H9 (cell line): ENCODE measurements at regions not wholly inside any gene's neighbourhood (a gene's known extent, or its start where the extent isn't known, plus 50 kb on each side); places are given as distances from the start of the nearest gene placed in this dataset.

ENCODE experiments used
- DNase-seq: peaks from one replicate; pipeline ENCODE4 v3.0.0-alpha.2; 2017
- H2AFZ ChIP-seq: one replicate; pipeline ENCODE4 v1.6.1; 2013; ENCODE audit warnings: mild to moderate bottlenecking, low read length, control low read depth, moderate library complexity
- H2AK5ac ChIP-seq: 2 replicates; pipeline ENCODE4 v1.6.1; 2013; ENCODE audit warnings: low read length, control low read depth, mixed read lengths; ENCODE audit not compliant: insufficient read length
- H2BK120ac ChIP-seq: one replicate; pipeline ENCODE4 v1.6.1; 2013; ENCODE audit warnings: low read depth, mild to moderate bottlenecking, low read length, control low read depth, inconsistent platforms; ENCODE audit not compliant: poor library complexity, severe bottlenecking
- H2BK12ac ChIP-seq: 2 replicates; pipeline ENCODE4 v1.6.1; 2013; ENCODE audit warnings: low read length, control low read depth, mixed read lengths, low read depth; ENCODE audit not compliant: insufficient read length
- H2BK15ac ChIP-seq: 2 replicates; pipeline ENCODE4 v1.6.1; 2013; ENCODE audit warnings: low read depth, low read length, control low read depth
- H2BK20ac ChIP-seq: one replicate; pipeline ENCODE4 v1.6.1; 2013; ENCODE audit warnings: low read depth, mild to moderate bottlenecking, low read length, control low read depth, inconsistent platforms; ENCODE audit not compliant: poor library complexity, severe bottlenecking
- H2BK5ac ChIP-seq: 2 replicates; pipeline ENCODE4 v1.6.1; 2013; ENCODE audit warnings: low read length, control low read depth, mixed read lengths; ENCODE audit not compliant: insufficient read length
- H3K14ac ChIP-seq: 2 replicates; pipeline ENCODE4 v1.6.1; 2013; ENCODE audit warnings: low read length, control low read depth; ENCODE audit not compliant: insufficient read depth
- H3K18ac ChIP-seq: 2 replicates; pipeline ENCODE4 v1.6.1; 2013; ENCODE audit warnings: low read depth, mild to moderate bottlenecking, mixed read lengths, low read length, control low read depth; ENCODE audit not compliant: insufficient read length
- H3K23ac ChIP-seq: 2 replicates; pipeline ENCODE4 v1.6.1; 2013; ENCODE audit warnings: low read length, control low read depth, mixed read lengths, low read depth; ENCODE audit not compliant: insufficient read length
- H3K23me2 ChIP-seq: 2 replicates; pipeline ENCODE4 v1.6.1; 2013; ENCODE audit warnings: low read depth, mild to moderate bottlenecking, mixed read lengths, low read length, control low read depth; ENCODE audit not compliant: insufficient read length, poor library complexity, severe bottlenecking
- H3K27ac ChIP-seq: 2 replicates; pipeline ENCODE4 v1.5.1; 2013; ENCODE audit warnings: low read length, control low read depth, mixed read lengths, low read depth; ENCODE audit not compliant: insufficient read length
- H3K27me3 ChIP-seq: 2 replicates; pipeline ENCODE4 v1.6.1; 2013; ENCODE audit warnings: low read length, control low read depth, inconsistent platforms; ENCODE audit not compliant: insufficient read depth
- H3K4ac ChIP-seq: 2 replicates; pipeline ENCODE4 v1.6.1; 2013; ENCODE audit warnings: low read depth, mild to moderate bottlenecking, control low read depth, inconsistent platforms, low read length, moderate library complexity
- H3K4me1 ChIP-seq: 2 replicates; pipeline ENCODE4 v1.6.1; 2013; ENCODE audit warnings: low read length, control low read depth, inconsistent platforms; ENCODE audit not compliant: insufficient read depth
- H3K4me2 ChIP-seq: 2 replicates; pipeline ENCODE4 v1.6.1; 2013; ENCODE audit warnings: low read length, control low read depth, mixed read lengths; ENCODE audit not compliant: insufficient read length, insufficient read depth
- H3K56ac ChIP-seq: 2 replicates; pipeline ENCODE4 v1.6.1; 2013; ENCODE audit warnings: low read depth, mild to moderate bottlenecking, mixed read lengths, low read length, control low read depth; ENCODE audit not compliant: insufficient read length
- H3K79me1 ChIP-seq: 2 replicates; pipeline ENCODE4 v1.6.1; 2013; ENCODE audit warnings: low read depth, mild to moderate bottlenecking, moderate library complexity, low read length, control low read depth, inconsistent platforms; ENCODE audit not compliant: insufficient read depth, poor library complexity, severe bottlenecking
- H3K79me2 ChIP-seq: 2 replicates; pipeline ENCODE4 v1.6.1; 2013; ENCODE audit warnings: low read length, control low read depth, inconsistent platforms; ENCODE audit not compliant: insufficient read depth
- H3K9ac ChIP-seq: 2 replicates; pipeline ENCODE4 v1.6.1; 2013; ENCODE audit warnings: low read length, control low read depth, mixed read lengths; ENCODE audit not compliant: insufficient read length; ENCODE audit errors: extremely low read depth
- H3K9me3 ChIP-seq: one replicate; pipeline ENCODE4 v1.6.1; 2013; ENCODE audit warnings: low read depth, low read length, inconsistent platforms; ENCODE audit not compliant: control insufficient read depth
- H3T11ph ChIP-seq: one replicate; pipeline ENCODE4 v1.6.1; 2013; ENCODE audit warnings: mild to moderate bottlenecking, low read length, control low read depth, inconsistent platforms
- H4K20me1 ChIP-seq: one replicate; pipeline ENCODE4 v1.6.1; 2013; ENCODE audit not compliant: control insufficient read depth, insufficient read length, insufficient read depth
- H4K5ac ChIP-seq: 2 replicates; pipeline ENCODE4 v1.6.1; 2013; ENCODE audit warnings: low read depth, mild to moderate bottlenecking, mixed read lengths, low read length, control low read depth; ENCODE audit not compliant: insufficient read length
- H4K8ac ChIP-seq: replicated peaks from 2 replicates; pipeline ENCODE4 v1.6.1; 2013; ENCODE audit warnings: low read length, control low read depth, mixed read lengths, low read depth; ENCODE audit not compliant: insufficient read length
- H4K91ac ChIP-seq: 2 replicates; pipeline ENCODE4 v1.6.1; 2013; ENCODE audit warnings: low read depth, mild to moderate bottlenecking, moderate library complexity, mixed read lengths, low read length, control low read depth; ENCODE audit not compliant: insufficient read length
- H3K27ac Mint-ChIP-seq, 3 experiments: 2 replicates in 2 of 3; 3 replicates in 1 of 3; pipeline ENCODE4 v1.8.0; 2020 to 2021; ENCODE audit warnings: mixed read lengths in 3 of 3, mild to moderate bottlenecking in 1 of 3, moderate library complexity in 1 of 3
- H3K27me3 Mint-ChIP-seq: 2 replicates; pipeline ENCODE4 v1.8.0; 2021; ENCODE audit warnings: low read depth, mild to moderate bottlenecking, moderate library complexity, mixed read lengths
- H3K36me3 Mint-ChIP-seq, 3 experiments: 2 replicates in 2 of 3; 3 replicates in 1 of 3; pipeline ENCODE4 v1.8.0; 2020 to 2021; ENCODE audit warnings: low read depth in 3 of 3, mixed read lengths in 3 of 3; ENCODE audit not compliant: insufficient read depth in 1 of 3
- H3K4me1 Mint-ChIP-seq, 2 experiments: 2 replicates each; pipeline ENCODE4 v1.8.0; 2020; ENCODE audit warnings: mixed read lengths in 2 of 2
- H3K4me3 Mint-ChIP-seq, 2 experiments: 2 replicates in 1 of 2; 3 replicates in 1 of 2; pipeline ENCODE4 v1.8.0; 2020 to 2021; ENCODE audit warnings: mild to moderate bottlenecking in 2 of 2, mixed read lengths in 2 of 2, moderate library complexity in 1 of 2
- H3K9me3 Mint-ChIP-seq, 2 experiments: 2 replicates in 1 of 2; 3 replicates in 1 of 2; pipeline ENCODE4 v1.8.0; 2020; ENCODE audit warnings: mild to moderate bottlenecking in 2 of 2, mixed read lengths in 2 of 2, moderate library complexity in 1 of 2
- TF ChIP-seq, protein P1 (sequence below): fragments of 200-600 bp; sonication (generic); conservative IDR thresholded peaks from 3 replicates; pipeline ENCODE4 v1.8.0; 2021; ENCODE audit warnings: antibody characterized with exemption, mild to moderate bottlenecking

DNA sequence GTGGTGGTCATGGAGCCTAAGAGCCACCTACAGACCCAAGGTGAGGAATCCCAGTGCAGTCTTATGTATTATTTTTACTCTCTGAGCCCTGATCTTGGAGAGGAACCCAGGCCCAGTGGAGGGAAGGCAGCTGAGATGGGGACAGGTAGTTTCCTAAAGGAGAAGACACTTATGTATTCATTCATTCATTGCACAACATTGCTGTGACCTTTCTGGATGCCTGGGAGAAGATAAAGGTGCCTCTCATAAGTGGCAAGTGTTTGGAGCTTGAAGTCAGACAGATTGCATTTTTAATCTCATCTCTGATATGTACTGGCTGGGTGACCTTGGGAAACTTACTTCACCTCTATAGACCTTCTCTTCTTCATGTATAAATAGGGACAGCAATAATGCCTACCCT, 111.1 kb downstream of the CEBPB start:
- no peak overlapping the region for H2AK5ac ChIP-seq
- Mint-ChIP-seq H3K36me3 (no peaks in the 10 kb centered on the region), H3K4me3 (no peak overlapping the region), H3K9me3 (no peaks in the 10 kb centered on the region), H3K27me3 (peaks cover 2% of the 10 kb centered on the region; the same call in 1 of the 2 replicates), H3K27ac (no peak overlapping the region), H3K4me1 (peaks cover 17 to 18% of the 10 kb centered on the region in 2 experiments)
- no peak overlapping the region for H3K23ac ChIP-seq
- no peak overlapping the region for H2BK20ac ChIP-seq
- no peak for DNase-seq
- no peak overlapping the region for H3K4ac ChIP-seq
- no peak overlapping the region for H2BK12ac ChIP-seq
- no peaks in the 10 kb centered on the region for H3K79me2 ChIP-seq
- H2BK5ac ChIP-seq: no peak overlapping the region
- no peak overlapping the region for H4K91ac ChIP-seq
- no peak overlapping the region for H3K9ac ChIP-seq
- H4K20me1 ChIP-seq: no peaks in the 10 kb centered on the region
- H3K27me3 ChIP-seq: no peaks in the 10 kb centered on the region
- no peak overlapping the region for H3K56ac ChIP-seq
- H3K27ac ChIP-seq: no peak overlapping the region
- H2BK120ac ChIP-seq: no peak overlapping the region
- H3K79me1 ChIP-seq: no peaks in the 10 kb centered on the region
- no peaks in the 10 kb centered on the region for H3K23me2 ChIP-seq
- no peak overlapping the region for H2BK15ac ChIP-seq
- H3K4me1 ChIP-seq: peaks cover 5% of the 10 kb centered on the region
- TF ChIP-seq, protein P1, sequence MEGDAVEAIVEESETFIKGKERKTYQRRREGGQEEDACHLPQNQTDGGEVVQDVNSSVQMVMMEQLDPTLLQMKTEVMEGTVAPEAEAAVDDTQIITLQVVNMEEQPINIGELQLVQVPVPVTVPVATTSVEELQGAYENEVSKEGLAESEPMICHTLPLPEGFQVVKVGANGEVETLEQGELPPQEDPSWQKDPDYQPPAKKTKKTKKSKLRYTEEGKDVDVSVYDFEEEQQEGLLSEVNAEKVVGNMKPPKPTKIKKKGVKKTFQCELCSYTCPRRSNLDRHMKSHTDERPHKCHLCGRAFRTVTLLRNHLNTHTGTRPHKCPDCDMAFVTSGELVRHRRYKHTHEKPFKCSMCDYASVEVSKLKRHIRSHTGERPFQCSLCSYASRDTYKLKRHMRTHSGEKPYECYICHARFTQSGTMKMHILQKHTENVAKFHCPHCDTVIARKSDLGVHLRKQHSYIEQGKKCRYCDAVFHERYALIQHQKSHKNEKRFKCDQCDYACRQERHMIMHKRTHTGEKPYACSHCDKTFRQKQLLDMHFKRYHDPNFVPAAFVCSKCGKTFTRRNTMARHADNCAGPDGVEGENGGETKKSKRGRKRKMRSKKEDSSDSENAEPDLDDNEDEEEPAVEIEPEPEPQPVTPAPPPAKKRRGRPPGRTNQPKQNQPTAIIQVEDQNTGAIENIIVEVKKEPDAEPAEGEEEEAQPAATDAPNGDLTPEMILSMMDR: no peak
- H3K18ac ChIP-seq: no peak overlapping the region
- H4K5ac ChIP-seq: no peak overlapping the region
- no peak overlapping the region for H2AFZ ChIP-seq
- H3K4me2 ChIP-seq: no peak overlapping the region
- H3K14ac ChIP-seq: no peak overlapping the region
- H3K9me3 ChIP-seq: no peaks in the 10 kb centered on the region
- H4K8ac ChIP-seq: no peak overlapping the region
- no peak overlapping the region for H3T11ph ChIP-seq
